ENCODE measurements at regions not wholly inside any gene's neighbourhood (a gene's known extent, or its start where the extent isn't known, plus 50 kb on each side); places are given as distances from the start of the nearest gene placed in this dataset.
"Not testable (repeated sequence)": the region's sequence is repeated elsewhere in the genome, so short reads cannot be mapped to it uniquely, and the experiment has no call there.

DNA sequence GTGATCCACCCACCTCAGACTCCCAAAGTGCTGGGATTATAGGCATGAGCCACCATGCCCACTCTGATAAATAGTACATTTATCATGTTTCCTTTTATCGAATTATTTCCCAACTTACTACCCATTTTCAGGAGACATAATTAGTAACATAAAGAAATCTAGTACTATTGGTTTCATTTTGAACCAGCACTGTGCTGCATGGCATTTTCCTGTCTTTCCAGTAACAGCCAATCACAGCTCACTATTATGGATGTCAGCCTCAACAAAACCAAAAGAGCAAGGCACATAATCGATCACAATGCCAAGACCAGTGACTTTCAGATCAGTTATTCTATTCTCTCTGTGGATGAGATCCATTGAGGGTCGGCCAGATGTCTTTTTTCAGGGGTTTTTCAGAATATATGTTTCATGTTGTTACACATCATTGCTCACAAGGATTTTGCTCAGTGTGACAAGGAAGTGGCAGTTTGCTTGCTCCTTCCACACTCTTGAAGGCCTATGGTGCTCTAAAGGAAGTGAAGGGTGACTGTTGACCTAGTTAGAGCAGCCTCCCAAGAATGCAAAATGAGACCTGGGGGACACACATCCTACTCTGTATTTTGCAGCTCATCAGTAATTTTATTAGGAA, 233.4 kb downstream of the KCNRG start:
- intact Hi-C loops (cut with DNase I; ENCODE audit: low total_unique reads) = no loop called here
- DNase-seq (ENCODE audit: low spot score in 2 of 2) = no peak
- 80 to 92% methylated on average over 3 of the region's 3 CpGs for WGBS, 2 donors
- H3K4me3 ChIP-seq (ENCODE audit: low read depth, poor library complexity, severe bottlenecking) = no peak overlapping the region
- TF ChIP-seq, protein P1, sequence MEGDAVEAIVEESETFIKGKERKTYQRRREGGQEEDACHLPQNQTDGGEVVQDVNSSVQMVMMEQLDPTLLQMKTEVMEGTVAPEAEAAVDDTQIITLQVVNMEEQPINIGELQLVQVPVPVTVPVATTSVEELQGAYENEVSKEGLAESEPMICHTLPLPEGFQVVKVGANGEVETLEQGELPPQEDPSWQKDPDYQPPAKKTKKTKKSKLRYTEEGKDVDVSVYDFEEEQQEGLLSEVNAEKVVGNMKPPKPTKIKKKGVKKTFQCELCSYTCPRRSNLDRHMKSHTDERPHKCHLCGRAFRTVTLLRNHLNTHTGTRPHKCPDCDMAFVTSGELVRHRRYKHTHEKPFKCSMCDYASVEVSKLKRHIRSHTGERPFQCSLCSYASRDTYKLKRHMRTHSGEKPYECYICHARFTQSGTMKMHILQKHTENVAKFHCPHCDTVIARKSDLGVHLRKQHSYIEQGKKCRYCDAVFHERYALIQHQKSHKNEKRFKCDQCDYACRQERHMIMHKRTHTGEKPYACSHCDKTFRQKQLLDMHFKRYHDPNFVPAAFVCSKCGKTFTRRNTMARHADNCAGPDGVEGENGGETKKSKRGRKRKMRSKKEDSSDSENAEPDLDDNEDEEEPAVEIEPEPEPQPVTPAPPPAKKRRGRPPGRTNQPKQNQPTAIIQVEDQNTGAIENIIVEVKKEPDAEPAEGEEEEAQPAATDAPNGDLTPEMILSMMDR (IDR thresholded peaks at IDR 0.05) = no peak
- TF ChIP-seq POLR2A (IDR thresholded peaks at IDR 0.05) = no peak

DNA sequence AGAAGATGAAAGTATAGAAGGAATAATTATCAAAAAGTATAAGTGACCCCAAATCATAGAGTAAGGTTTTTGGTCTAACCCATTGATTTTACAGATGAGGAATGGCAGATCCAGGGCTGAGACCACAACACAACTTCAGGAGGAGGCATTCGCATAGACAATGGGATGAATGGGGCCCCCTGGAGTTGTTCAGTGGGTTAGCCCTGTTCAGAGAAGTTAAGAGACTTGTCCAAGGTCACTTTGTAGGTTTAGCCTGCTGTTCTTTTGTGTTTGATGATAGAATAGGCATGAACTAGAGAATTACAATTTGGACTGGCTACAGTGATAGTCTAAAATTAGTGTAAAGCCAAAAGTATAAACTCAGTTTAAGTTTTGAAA, 233.9 kb downstream of the KCNRG start:
- TF ChIP-seq, protein P1 (IDR thresholded peaks at IDR 0.05) = no peak
- TF ChIP-seq POLR2A (IDR thresholded peaks at IDR 0.05) = no peak
- intact Hi-C loops (cut with DNase I; ENCODE audit: low total_unique reads) = no loop called here
- WGBS, 2 donors = 88 to 100% methylated on average over 1 of the region's 1 CpG
- H3K4me3 ChIP-seq (ENCODE audit: low read depth, poor library complexity, severe bottlenecking) = no peak overlapping the region
- DNase-seq (ENCODE audit: low spot score in 2 of 2) = no peak

DNA sequence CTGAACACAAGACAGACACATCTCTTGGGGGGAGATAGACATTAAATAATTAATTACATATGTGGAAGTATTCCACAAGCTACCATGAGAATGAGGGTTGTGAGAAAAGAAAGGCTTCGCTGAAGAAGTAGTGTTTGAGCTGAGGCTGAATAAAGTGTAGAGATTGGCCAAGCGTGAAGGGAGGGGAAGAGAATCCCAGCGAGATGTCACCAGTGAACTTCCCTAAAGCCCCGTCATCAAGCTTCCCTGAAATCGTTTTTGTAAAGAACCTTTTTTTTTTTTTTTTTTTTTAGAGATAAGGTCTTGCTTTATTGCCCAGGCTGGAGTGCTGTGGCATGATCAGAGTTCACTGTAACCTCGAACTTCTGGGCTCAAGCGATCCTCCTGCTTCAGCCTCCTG, 235.2 kb downstream of the KCNRG start:
- TF ChIP-seq, protein P1 (IDR thresholded peaks at IDR 0.05) = no peak
- TF ChIP-seq POLR2A (IDR thresholded peaks at IDR 0.05) = no peak
- 85 to 88% methylated on average over 7 of the region's 7 CpGs for WGBS, 2 donors
- intact Hi-C loops (cut with DNase I; ENCODE audit: low total_unique reads) = no loop called here
- no peak overlapping the region for H3K4me3 ChIP-seq (ENCODE audit: low read depth, poor library complexity, severe bottlenecking)
- no peak for DNase-seq (ENCODE audit: low spot score in 2 of 2)

DNA sequence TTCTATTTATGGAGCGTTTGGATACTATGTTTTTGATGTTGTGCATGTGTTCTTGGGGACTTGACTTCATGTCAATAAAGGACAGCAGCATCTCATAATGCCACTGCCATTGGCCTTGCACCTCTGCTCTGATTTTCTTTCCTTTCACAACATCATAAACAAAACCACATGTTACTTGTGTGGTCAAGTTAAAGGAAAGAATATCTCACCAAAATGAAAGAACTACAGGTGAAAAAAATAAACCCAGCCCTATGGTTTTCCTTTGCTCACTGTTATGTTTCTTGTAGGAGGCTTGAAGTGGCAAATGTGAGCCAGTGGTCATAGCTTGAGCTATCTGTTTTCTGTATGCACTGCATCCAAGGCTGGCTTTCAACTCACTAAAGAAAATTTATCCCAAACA, 240.4 kb downstream of the KCNRG start:
- intact Hi-C loops (cut with DNase I; ENCODE audit: low total_unique reads) = no loop called here
- WGBS, 2 donors = 67 to 88% methylated on average over 1 of the region's 1 CpG
- H3K4me3 ChIP-seq (ENCODE audit: low read depth, poor library complexity, severe bottlenecking) = no peak overlapping the region
- DNase-seq (ENCODE audit: low spot score in 2 of 2) = no peak
- TF ChIP-seq POLR2A (IDR thresholded peaks at IDR 0.05) = no peak
- TF ChIP-seq, protein P1 (IDR thresholded peaks at IDR 0.05) = no peak

DNA sequence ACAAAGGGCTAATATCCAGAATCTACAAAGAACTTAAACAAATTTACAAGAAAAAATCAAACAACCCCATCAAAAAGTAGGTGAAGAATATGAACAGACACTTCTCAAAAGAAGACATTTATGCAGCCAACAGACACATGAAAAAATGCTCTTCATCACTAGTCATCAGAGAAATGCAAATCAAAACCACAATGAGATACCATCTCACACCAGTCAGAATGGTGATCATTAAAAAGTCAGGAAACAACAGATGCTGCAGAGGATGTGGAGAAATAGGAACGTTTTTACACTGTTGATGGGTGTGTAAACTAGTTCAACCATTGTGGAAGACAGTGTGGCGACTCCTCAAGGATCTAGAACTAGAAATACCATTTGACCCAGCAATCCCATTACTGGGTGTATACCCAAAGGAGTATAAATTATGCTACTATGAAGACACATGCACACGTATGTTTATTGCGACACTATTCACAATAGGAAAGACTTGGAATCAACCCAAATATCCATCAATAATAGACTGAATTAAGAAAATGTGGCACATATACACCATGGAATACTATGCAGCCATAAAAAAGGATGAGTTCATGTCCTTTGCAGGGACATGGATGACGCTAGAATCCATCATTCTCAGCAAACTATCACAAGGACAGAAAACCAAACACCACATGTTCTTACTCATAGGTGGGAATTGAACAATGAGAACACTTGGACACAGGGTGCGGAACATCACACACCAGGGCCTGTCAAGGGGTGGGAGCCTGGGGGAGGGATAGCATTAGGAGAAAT, 241.5 kb downstream of the KCNRG start:
- H3K4me3 ChIP-seq (ENCODE audit: low read depth, poor library complexity, severe bottlenecking); DNase-seq (ENCODE audit: low spot score in 2 of 2); intact Hi-C loops (cut with DNase I; ENCODE audit: low total_unique reads): not testable (repeated sequence)
- 77 to 80% methylated on average over 6 of the region's 6 CpGs for WGBS, 2 donors

DNA sequence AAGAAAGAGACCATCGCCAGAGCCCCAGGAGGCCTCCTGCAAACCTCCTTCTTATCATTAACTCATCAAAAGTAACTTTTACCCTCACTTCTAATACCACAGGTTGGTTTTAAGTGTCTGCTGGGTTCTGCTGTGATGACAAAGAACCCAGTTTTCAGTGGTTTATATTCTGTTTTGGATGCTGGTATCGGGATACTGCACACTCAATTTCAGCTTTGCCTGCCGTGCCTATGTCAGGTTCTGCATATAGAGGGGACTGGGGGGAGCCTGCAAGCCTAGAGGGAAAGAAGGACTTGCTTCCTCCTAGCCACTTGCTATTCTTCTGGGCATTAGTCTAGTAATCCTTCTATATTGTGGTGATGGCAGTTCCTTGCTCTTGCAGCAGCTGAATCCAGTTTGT, 242.4 kb downstream of the KCNRG start:
- intact Hi-C loops (cut with DNase I; ENCODE audit: low total_unique reads) = no loop called here
- TF ChIP-seq, protein P1 (IDR thresholded peaks at IDR 0.05) = no peak
- TF ChIP-seq POLR2A (IDR thresholded peaks at IDR 0.05) = no peak
- 87 to 89% methylated on average over 3 of the region's 3 CpGs for WGBS, 2 donors
- H3K4me3 ChIP-seq (ENCODE audit: low read depth, poor library complexity, severe bottlenecking) = no peak overlapping the region
- no peak for DNase-seq (ENCODE audit: low spot score in 2 of 2)

All from lower leg skin (tissue), 4 donors.